HEK293 (cell line): ENCODE measurements at regions not wholly inside any gene's neighbourhood (a gene's known extent, or its start where the extent isn't known, plus 50 kb on each side); places are given as distances from the start of the nearest gene placed in this dataset.

Experiments used
- CTCF ChIA-PET: fragments of 350-600 bp; formaldehyde crosslinking; extraction: SDS; loops from one replicate; lab custom pipeline; 2021; ENCODE audit warnings: antibody characterized with exemption; lab: Yijun Ruan, JAX
- POLR2A ChIA-PET: fragments of 300-600 bp; formaldehyde crosslinking; extraction: SDS; loops from one replicate; lab custom pipeline; 2020; ENCODE audit warnings: antibody characterized with exemption, inconsistent platforms; lab: Yijun Ruan, JAX
- H3K27ac ChIP-seq: fragments of 200-500 bp; sonication (Bioruptor generic); 2 replicates; pipeline ENCODE4 v1.5.1; 2014; ENCODE audit warnings: low read depth, low read length, control low read depth, inconsistent platforms; ENCODE audit errors: extremely low read depth
- H3K36me3 ChIP-seq, 2 experiments: fragments of 200-500 bp in 1 of 2; sonication (Bioruptor generic) in 1 of 2; 1 replicate in 1 of 2; 2 replicates in 1 of 2; pipeline ENCODE4 v1.5.1; 2014 to 2017; ENCODE audit warnings: inconsistent platforms in 2 of 2, low read length in 2 of 2; ENCODE audit not compliant: control insufficient read depth in 2 of 2, insufficient read depth in 1 of 2
- H3K4me1 ChIP-seq: fragments of 200-500 bp; sonication (Bioruptor generic); 2 replicates; pipeline ENCODE4 v1.5.1; 2014; ENCODE audit warnings: mild to moderate bottlenecking, low read length, inconsistent platforms; ENCODE audit not compliant: control insufficient read depth, insufficient read depth
- H3K4me3 ChIP-seq: 2 replicates; pipeline ENCODE4 v1.5.1; 2011; ENCODE audit warnings: low read depth, mild to moderate bottlenecking, control low read depth, low read length, moderate library complexity
- H3K9me3 ChIP-seq: fragments of 200-500 bp; sonication (Bioruptor generic); 2 replicates; pipeline ENCODE4 v1.5.1; 2014; ENCODE audit warnings: low read depth, low read length, inconsistent platforms; ENCODE audit not compliant: control insufficient read depth, insufficient read depth
- HOXA7 ChIP-seq: sonication (generic); formaldehyde crosslinking; IDR thresholded peaks from 2 replicates; pipeline ENCODE4 v1.8.1; 2022; ENCODE audit warnings: missing genetic modification reagents, borderline replicate concordance
- KLF1 ChIP-seq: fragments of 450-650 bp; formaldehyde crosslinking; IDR thresholded peaks from 2 replicates; pipeline ENCODE4 v1.5.1; 2016; ENCODE audit warnings: missing biosample characterization, missing genetic modification characterization
- KLF9 ChIP-seq: fragments of 450-650 bp; formaldehyde crosslinking; IDR thresholded peaks from 2 replicates; pipeline ENCODE4 v1.5.1; 2016; ENCODE audit warnings: missing biosample characterization, missing genetic modification characterization, low read depth
- PRDM1 ChIP-seq: fragments of 450-650 bp; formaldehyde crosslinking; IDR thresholded peaks from 2 replicates; pipeline ENCODE4; 2016; ENCODE audit warnings: missing biosample characterization, missing genetic modification characterization
- SETDB1 ChIP-seq: IDR thresholded peaks from one replicate; pipeline ENCODE4 v1.6.1; 2017; ENCODE audit warnings: mild to moderate bottlenecking, low read length, moderate library complexity, mixed read lengths; ENCODE audit not compliant: insufficient read length
- SP2 ChIP-seq: fragments of 450-650 bp; formaldehyde crosslinking; IDR thresholded peaks from 2 replicates; pipeline ENCODE4 v1.5.1; 2016; ENCODE audit warnings: missing biosample characterization, missing genetic modification characterization
- ZBTB11 ChIP-seq: fragments of 450-650 bp; formaldehyde crosslinking; conservative IDR thresholded peaks from 2 replicates; pipeline ENCODE4 v1.5.1; 2016; ENCODE audit warnings: low read depth, missing biosample characterization, missing genetic modification characterization
- ZBTB48 ChIP-seq: fragments of 450-650 bp; formaldehyde crosslinking; IDR thresholded peaks from 2 replicates; pipeline ENCODE4 v1.5.1; 2016; ENCODE audit warnings: missing biosample characterization, missing genetic modification characterization
- ZNF146 ChIP-seq: fragments of 450-650 bp; formaldehyde crosslinking; IDR thresholded peaks from 2 replicates; pipeline ENCODE4 v1.5.1; 2016; ENCODE audit warnings: missing biosample characterization, missing genetic modification characterization
- ZNF202 ChIP-seq: fragments of 450-650 bp; formaldehyde crosslinking; IDR thresholded peaks from 2 replicates; pipeline ENCODE4 v1.5.1; 2016; ENCODE audit warnings: missing biosample characterization, missing genetic modification characterization, borderline replicate concordance
- ZNF26 ChIP-seq: fragments of 450-650 bp; formaldehyde crosslinking; IDR thresholded peaks from 2 replicates; pipeline ENCODE4 v1.5.1; 2016; ENCODE audit warnings: missing biosample characterization, missing genetic modification characterization
- ZNF341 ChIP-seq: fragments of 450-650 bp; formaldehyde crosslinking; IDR thresholded peaks from 2 replicates; pipeline ENCODE4; 2016; ENCODE audit warnings: low read depth, missing biosample characterization, missing genetic modification characterization
- ZNF394 ChIP-seq: fragments of 450-650 bp; formaldehyde crosslinking; IDR thresholded peaks from 2 replicates; pipeline ENCODE4 v1.5.1; 2016; ENCODE audit warnings: missing biosample characterization, missing genetic modification characterization, mild to moderate bottlenecking, moderate library complexity, borderline replicate concordance
- ZNF416 ChIP-seq: fragments of 450-650 bp; formaldehyde crosslinking; IDR thresholded peaks from 2 replicates; pipeline ENCODE4 v1.5.1; 2016; ENCODE audit warnings: missing biosample characterization, missing genetic modification characterization
- ZNF513 ChIP-seq: fragments of 450-650 bp; IDR thresholded peaks from 2 replicates; pipeline ENCODE4 v1.5.1; 2018; ENCODE audit warnings: missing biosample characterization, missing genetic modification characterization
- ZNF530 ChIP-seq: fragments of 450-650 bp; formaldehyde crosslinking; IDR thresholded peaks from 2 replicates; pipeline ENCODE4 v1.5.1; 2016; ENCODE audit warnings: low read depth, missing biosample characterization, missing genetic modification characterization
- ZNF660 ChIP-seq: fragments of 450-650 bp; IDR thresholded peaks from 2 replicates; pipeline ENCODE4 v1.5.1; 2018; ENCODE audit warnings: missing biosample characterization, mild to moderate bottlenecking, missing genetic modification characterization
- ZNF76 ChIP-seq: fragments of 450-650 bp; formaldehyde crosslinking; IDR thresholded peaks from 2 replicates; pipeline ENCODE4; 2016; ENCODE audit warnings: low read depth, missing biosample characterization, missing genetic modification characterization, borderline replicate concordance
- ZNF768 ChIP-seq: fragments of 450-650 bp; formaldehyde crosslinking; IDR thresholded peaks from 2 replicates; pipeline ENCODE4 v1.5.1; 2018; ENCODE audit warnings: missing biosample characterization, mild to moderate bottlenecking, missing genetic modification characterization
- ZSCAN23 ChIP-seq: fragments of 450-650 bp; formaldehyde crosslinking; IDR thresholded peaks from 2 replicates; pipeline ENCODE4 v1.5.1; 2016; ENCODE audit warnings: missing biosample characterization, missing genetic modification characterization
- TF ChIP-seq, protein P1 (sequence below): fragments of 450-650 bp; formaldehyde crosslinking; IDR thresholded peaks from 2 replicates; pipeline ENCODE4 v1.5.1; 2016; ENCODE audit warnings: missing biosample characterization, missing genetic modification characterization
- TF ChIP-seq, protein P2 (sequence below): fragments of 450-650 bp; formaldehyde crosslinking; IDR thresholded peaks from 2 replicates; pipeline ENCODE4; 2016; ENCODE audit warnings: missing biosample characterization, missing genetic modification characterization
- TF ChIP-seq, protein P3 (sequence below): fragments of 450-650 bp; formaldehyde crosslinking; IDR thresholded peaks from 2 replicates; pipeline ENCODE4 v1.5.1; 2017; ENCODE audit warnings: missing biosample characterization, mild to moderate bottlenecking, missing genetic modification characterization, moderate library complexity

DNA sequence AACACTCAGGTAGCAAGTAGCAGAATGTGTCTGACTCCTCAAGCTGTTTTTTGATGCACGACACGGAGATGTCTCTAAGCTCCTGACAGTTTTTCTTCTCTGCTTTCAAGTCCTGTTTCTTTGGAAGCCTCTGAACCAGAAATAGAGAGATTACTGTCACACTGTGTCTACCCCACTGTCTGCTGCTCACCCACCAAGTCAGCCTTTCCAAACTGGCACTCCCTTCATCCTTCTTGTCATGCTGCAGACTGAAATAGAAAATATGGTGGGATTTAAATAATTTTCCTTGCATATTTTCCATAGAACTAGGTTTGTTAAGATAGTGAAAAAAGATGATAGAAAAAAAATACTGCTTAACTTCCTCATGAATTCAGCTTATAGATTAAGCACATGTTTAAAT, 102.5 kb upstream of the SPANXN4 start:
- H3K4me1 ChIP-seq, result no peaks in the 10 kb centered on the region
- no peak for TF ChIP-seq ZNF768
- TF ChIP-seq SETDB1, result no peak
- TF ChIP-seq ZNF513 (tag by site-specific recombination), result no peak
- TF ChIP-seq KLF1 (tag by site-specific recombination), result no peak
- TF ChIP-seq ZSCAN23, result no peak
- TF ChIP-seq, protein P1, sequence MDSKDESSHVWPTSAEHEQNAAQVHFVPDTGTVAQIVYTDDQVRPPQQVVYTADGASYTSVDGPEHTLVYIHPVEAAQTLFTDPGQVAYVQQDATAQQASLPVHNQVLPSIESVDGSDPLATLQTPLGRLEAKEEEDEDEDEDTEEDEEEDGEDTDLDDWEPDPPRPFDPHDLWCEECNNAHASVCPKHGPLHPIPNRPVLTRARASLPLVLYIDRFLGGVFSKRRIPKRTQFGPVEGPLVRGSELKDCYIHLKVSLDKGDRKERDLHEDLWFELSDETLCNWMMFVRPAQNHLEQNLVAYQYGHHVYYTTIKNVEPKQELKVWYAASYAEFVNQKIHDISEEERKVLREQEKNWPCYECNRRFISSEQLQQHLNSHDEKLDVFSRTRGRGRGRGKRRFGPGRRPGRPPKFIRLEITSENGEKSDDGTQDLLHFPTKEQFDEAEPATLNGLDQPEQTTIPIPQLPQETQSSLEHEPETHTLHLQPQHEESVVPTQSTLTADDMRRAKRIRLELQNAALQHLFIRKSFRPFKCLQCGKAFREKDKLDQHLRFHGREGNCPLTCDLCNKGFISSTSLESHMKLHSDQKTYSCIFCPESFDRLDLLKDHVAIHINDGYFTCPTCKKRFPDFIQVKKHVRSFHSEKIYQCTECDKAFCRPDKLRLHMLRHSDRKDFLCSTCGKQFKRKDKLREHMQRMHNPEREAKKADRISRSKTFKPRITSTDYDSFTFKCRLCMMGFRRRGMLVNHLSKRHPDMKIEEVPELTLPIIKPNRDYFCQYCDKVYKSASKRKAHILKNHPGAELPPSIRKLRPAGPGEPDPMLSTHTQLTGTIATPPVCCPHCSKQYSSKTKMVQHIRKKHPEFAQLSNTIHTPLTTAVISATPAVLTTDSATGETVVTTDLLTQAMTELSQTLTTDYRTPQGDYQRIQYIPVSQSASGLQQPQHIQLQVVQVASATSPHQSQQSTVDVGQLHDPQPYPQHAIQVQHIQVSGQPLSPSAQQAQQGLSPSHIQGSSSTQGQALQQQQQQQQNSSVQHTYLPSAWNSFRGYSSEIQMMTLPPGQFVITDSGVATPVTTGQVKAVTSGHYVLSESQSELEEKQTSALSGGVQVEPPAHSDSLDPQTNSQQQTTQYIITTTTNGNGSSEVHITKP (tag by site-specific recombination), result no peak
- no peak for TF ChIP-seq ZNF202
- TF ChIP-seq, all 188 proteins: peak for 0
- POLR2A ChIA-PET, result no interaction called here
- Histone ChIP-seq H3K36me3 (no peaks in the 10 kb centered on the region), H3K9me3 (no peaks in the 10 kb centered on the region), H3K27ac (no peak overlapping the region), H3K4me3 (no peak overlapping the region)
- CTCF ChIA-PET, result no interaction called here

DNA sequence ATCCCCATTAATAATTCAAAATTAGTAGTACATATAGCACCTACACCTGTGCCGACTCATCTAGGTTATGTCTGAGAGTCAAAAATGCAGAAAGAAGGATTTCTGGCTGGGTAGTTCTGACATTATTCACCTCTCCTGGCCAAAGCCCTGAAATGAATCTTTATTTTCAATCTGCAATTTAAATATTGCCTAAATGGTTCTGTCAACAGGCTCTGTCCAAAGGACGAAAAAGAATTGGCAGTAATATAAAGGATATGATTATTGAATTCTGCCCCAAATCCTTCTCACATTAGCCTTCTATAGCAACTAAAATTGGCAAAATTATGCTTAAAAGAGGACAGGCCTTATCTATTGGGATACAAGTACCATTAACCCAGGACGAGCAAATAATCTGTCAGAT, 86.9 kb upstream of the SPANXN4 start:
- ChIA-PET POLR2A (no interaction called here), CTCF (no interaction called here)
- no peaks in the 10 kb centered on the region for H3K36me3 ChIP-seq
- H3K27ac ChIP-seq, result no peak overlapping the region
- no peaks in the 10 kb centered on the region; the same call in 1 of the 2 replicates for H3K9me3 ChIP-seq
- H3K4me1 ChIP-seq, result no peaks in the 10 kb centered on the region
- TF ChIP-seq ZBTB11 (no peak), ZNF76 (no peak), ZNF146 (tag by site-specific recombination) (no peak), ZBTB48 (tag by site-specific recombination) (no peak), ZNF26 (tag by site-specific recombination) (no peak), ZNF341 (tag by site-specific recombination) (no peak), HOXA7 (CRISPR knock-in tag) (no peak), ZNF394 (tag by site-specific recombination) (no peak), SP2 (tag by site-specific recombination) (no peak), KLF9 (tag by site-specific recombination) (no peak), ZNF530 (no peak), PRDM1 (no peak), ZNF416 (tag by site-specific recombination) (no peak), ZNF660 (tag by site-specific recombination) (no peak)
- TF ChIP-seq, protein P2, sequence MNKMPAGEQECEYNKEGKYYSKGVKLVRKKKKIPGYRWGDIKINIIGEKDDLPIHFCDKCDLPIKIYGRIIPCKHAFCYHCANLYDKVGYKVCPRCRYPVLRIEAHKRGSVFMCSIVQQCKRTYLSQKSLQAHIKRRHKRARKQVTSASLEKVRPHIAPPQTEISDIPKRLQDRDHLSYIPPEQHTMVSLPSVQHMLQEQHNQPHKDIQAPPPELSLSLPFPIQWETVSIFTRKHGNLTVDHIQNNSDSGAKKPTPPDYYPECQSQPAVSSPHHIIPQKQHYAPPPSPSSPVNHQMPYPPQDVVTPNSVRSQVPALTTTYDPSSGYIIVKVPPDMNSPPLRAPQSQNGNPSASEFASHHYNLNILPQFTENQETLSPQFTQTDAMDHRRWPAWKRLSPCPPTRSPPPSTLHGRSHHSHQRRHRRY, result no peak
- TF ChIP-seq, protein P3, sequence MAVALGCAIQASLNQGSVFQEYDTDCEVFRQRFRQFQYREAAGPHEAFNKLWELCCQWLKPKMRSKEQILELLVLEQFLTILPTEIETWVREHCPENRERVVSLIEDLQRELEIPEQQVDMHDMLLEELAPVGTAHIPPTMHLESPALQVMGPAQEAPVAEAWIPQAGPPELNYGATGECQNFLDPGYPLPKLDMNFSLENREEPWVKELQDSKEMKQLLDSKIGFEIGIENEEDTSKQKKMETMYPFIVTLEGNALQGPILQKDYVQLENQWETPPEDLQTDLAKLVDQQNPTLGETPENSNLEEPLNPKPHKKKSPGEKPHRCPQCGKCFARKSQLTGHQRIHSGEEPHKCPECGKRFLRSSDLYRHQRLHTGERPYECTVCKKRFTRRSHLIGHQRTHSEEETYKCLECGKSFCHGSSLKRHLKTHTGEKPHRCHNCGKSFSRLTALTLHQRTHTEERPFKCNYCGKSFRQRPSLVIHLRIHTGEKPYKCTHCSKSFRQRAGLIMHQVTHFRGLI (tag by site-specific recombination), result no peak
- no peak overlapping the region for H3K4me3 ChIP-seq
